Spleen (tissue), 11 donors: ENCODE measurements at regions not wholly inside any gene's neighbourhood (a gene's known extent, or its start where the extent isn't known, plus 50 kb on each side); places are given as distances from the start of the nearest gene placed in this dataset.

Experiments used
- DNase-seq: peaks from one replicate; pipeline ENCODE4 v3.0.0-alpha.2; 2020
- H3K27ac ChIP-seq, 8 donors: fragments of 200-600 bp; sonication (generic) in 7 of 8; 1 replicate in 4 of 8; 2 replicates in 4 of 8; pipeline versions ENCODE4 v1.5.0 to v1.8.0; 2016 to 2021; ENCODE audit warnings: inconsistent platforms in 4 of 8, mild to moderate bottlenecking in 4 of 8, moderate library complexity in 1 of 8
- H3K27me3 ChIP-seq, 7 donors: fragments of 200-600 bp; sonication (generic) in 6 of 7; replicated peaks in 1 of 7; 1 replicate in 4 of 7; 2 replicates in 3 of 7; pipeline versions ENCODE4 v1.5.0 to v1.8.0; 2016 to 2021; ENCODE audit warnings: inconsistent platforms in 3 of 7, mild to moderate bottlenecking in 1 of 7
- H3K36me3 ChIP-seq, 6 donors: fragments of 200-600 bp; sonication (generic) in 5 of 6; 1 replicate in 4 of 6; 2 replicates in 2 of 6; pipeline versions ENCODE4 v1.5.0 to v1.8.0; 2016 to 2021; ENCODE audit warnings: inconsistent platforms in 2 of 6
- H3K4me1 ChIP-seq, 6 donors: fragments of 200-600 bp; sonication (generic) in 5 of 6; 1 replicate in 3 of 6; 2 replicates in 3 of 6; pipeline versions ENCODE4 v1.5.0 to v1.8.0; 2016 to 2021; ENCODE audit warnings: inconsistent platforms in 3 of 6
- H3K4me3 ChIP-seq, 8 donors: fragments of 200-600 bp; sonication (generic) in 7 of 8; 1 replicate in 4 of 8; 2 replicates in 4 of 8; pipeline versions ENCODE4 v1.5.0 to v1.8.0; 2016 to 2021; ENCODE audit warnings: inconsistent platforms in 4 of 8, mild to moderate bottlenecking in 4 of 8, moderate library complexity in 2 of 8
- H3K9me3 ChIP-seq, 8 donors: fragments of 200-600 bp; sonication (generic) in 7 of 8; 1 replicate in 4 of 8; 2 replicates in 4 of 8; pipeline versions ENCODE4 v1.5.0 to v1.8.0; 2016 to 2021; ENCODE audit warnings: inconsistent platforms in 4 of 8
- CTCF ChIP-seq, 11 experiments: fragments of 200-600 bp in 7 of 11; fragments of 450-650 bp in 4 of 11; sonication (generic) in 4 of 11; IDR thresholded peaks in 8 of 11; conservative IDR thresholded peaks in 3 of 11; 1 replicate in 7 of 11; 2 replicates in 4 of 11; pipeline versions ENCODE4 v1.4.0 to v1.8.0; 2016 to 2021; ENCODE audit warnings: antibody characterized with exemption in 11 of 11, inconsistent platforms in 4 of 11, mild to moderate bottlenecking in 1 of 11
- POLR2A ChIP-seq, 3 donors: fragments of 450-650 bp; IDR thresholded peaks; one replicate each; pipeline ENCODE4 v1.5.1; 2017; ENCODE audit warnings: antibody characterized with exemption in 3 of 3, mild to moderate bottlenecking in 1 of 3
- POLR2AphosphoS5 ChIP-seq, 3 donors: sonication (generic); formaldehyde crosslinking; IDR thresholded peaks; one replicate each; pipeline ENCODE4 v1.5.1; 2017; ENCODE audit warnings: antibody characterized with exemption in 3 of 3
- WGBS, 5 donors: extraction: QIAGEN DNeasy Blood & Tissue Kit in 3 of 5; methylation state at CpG; one replicate each; pipeline versions ENCODE4 v1.1.5 to v1.1.7; 2013 to 2018; 5-methylcytosine and 5-hydroxymethylcytosine counted together
- intact Hi-C: fragments of 100-400 bp; cut with DNase I; formaldehyde crosslinking; loops from one replicate; pipeline ENCODE4 v1.15.0; 2023; ENCODE audit warnings: low total_unique reads
- donor health status: healthy with polysubstance abuse.
- donor health status: DM: no; HTN: no; CAD: no; lungs with moderate emphysema.
- donor health status: DM: no; HTN: no; CAD: no.
- donor health status: Bipolar disorder and iron deficiency.
- donor health status: healthy.
- donor health status: DM: no; HTN: no; CAD: no.
- donor health status: DM: yes; HTN: yes; CAD: no.

GRCh38 chr7:22601003-22601402, 101.0 kb upstream of the STEAP1B start:
- 34 to 51% (median 41%) methylated on average over 5 of the region's 5 CpGs for WGBS, 5 donors
- Histone ChIP-seq H3K36me3 (no peaks in the 10 kb centered on the region), H3K27me3 (no peaks in the 10 kb centered on the region), H3K27ac (no peak overlapping the region), H3K4me1 (peaks cover 0 to 14% (median 0%) of the 10 kb centered on the region in 6 donors), H3K4me3 (no peak overlapping the region), H3K9me3 (no peaks in the 10 kb centered on the region)
- no peak for TF ChIP-seq POLR2A (IDR thresholded peaks at IDR 0.05)
- no peak for TF ChIP-seq POLR2AphosphoS5 (IDR thresholded peaks at IDR 0.05)
- no peak for TF ChIP-seq CTCF (IDR thresholded peaks at IDR 0.05 in 8 of 11, conservative IDR thresholded peaks at IDR 0.05 in 3 of 11)
- DNase-seq: no peak
- intact Hi-C loops: no loop called here

- H3K9me3 ChIP-seq: no peaks in the 10 kb centered on the region
- no peak overlapping the region for H3K4me3 ChIP-seq
- H3K4me1 ChIP-seq: peaks cover 0 to 14% (median 0%) of the 10 kb centered on the region in 6 donors
- TF ChIP-seq CTCF (IDR thresholded peaks at IDR 0.05 in 8 of 11, conservative IDR thresholded peaks at IDR 0.05 in 3 of 11) (no peak), POLR2A (IDR thresholded peaks at IDR 0.05) (no peak), POLR2AphosphoS5 (IDR thresholded peaks at IDR 0.05) (no peak)
- 57 to 80% (median 62%) methylated on average over 12 of the region's 12 CpGs for WGBS, 5 donors
- H3K27ac ChIP-seq: no peak overlapping the region
- no peaks in the 10 kb centered on the region for H3K27me3 ChIP-seq
- no peak for DNase-seq
- H3K36me3 ChIP-seq: no peaks in the 10 kb centered on the region
- intact Hi-C loops: no loop called here
Observed at GRCh38 chr7:22598318-22598920, 98.4 kb upstream of the STEAP1B start.

- WGBS, 5 donors: 70 to 92% (median 76%) methylated on average over 3 of the region's 3 CpGs
Observed at GRCh38 chr7:22597844-22598243, 97.9 kb upstream of the STEAP1B start.

More at GRCh38 chr7:22597844-22598243, 97.9 kb upstream of the STEAP1B start:
- TF ChIP-seq POLR2A (IDR thresholded peaks at IDR 0.05) (no peak), CTCF (IDR thresholded peaks at IDR 0.05 in 8 of 11, conservative IDR thresholded peaks at IDR 0.05 in 3 of 11) (no peak), POLR2AphosphoS5 (IDR thresholded peaks at IDR 0.05) (no peak)
- Histone ChIP-seq H3K27ac (no peak overlapping the region), H3K27me3 (no peaks in the 10 kb centered on the region), H3K4me1 (peaks cover 0 to 14% (median 0%) of the 10 kb centered on the region in 6 donors), H3K36me3 (no peaks in the 10 kb centered on the region), H3K4me3 (no peak overlapping the region), H3K9me3 (no peaks in the 10 kb centered on the region)
- intact Hi-C loops: no loop called here
- DNase-seq: no peak
